ENCODE measurements at regions not wholly inside any gene's neighbourhood (a gene's known extent, or its start where the extent isn't known, plus 50 kb on each side); places are given as distances from the start of the nearest gene placed in this dataset.

DNA sequence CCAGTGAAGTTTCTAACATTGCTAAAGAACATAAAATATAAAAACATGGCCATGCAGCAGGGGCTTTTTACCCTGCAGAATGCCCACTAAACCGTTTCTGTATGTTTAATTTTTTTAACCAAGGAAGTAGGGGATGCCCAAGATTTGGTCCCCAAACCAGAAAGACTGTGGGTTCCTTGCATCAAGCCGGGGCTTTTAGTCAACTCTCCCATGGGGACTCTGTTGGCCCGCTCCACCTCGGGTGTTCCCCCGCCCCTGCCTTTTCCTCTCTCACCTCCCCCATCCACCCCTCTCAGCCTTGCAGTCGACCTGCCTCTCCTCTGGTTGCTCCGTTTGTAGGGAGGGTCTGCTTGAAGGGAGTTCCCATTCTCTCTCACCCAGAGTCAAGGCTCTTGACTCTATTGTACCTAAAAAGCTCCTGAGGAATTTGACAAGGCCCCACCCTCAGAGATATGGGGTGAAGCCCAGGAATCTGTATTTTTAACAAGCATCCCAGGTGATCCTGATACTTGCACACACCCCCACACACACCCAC lies 117.5 kb downstream of the TOMM20 start:
- Mint-ChIP-seq H3K4me1 (peaks cover 15% of the 10 kb centered on the region), H3K27ac (no peak overlapping the region), H3K9me3 (peaks cover 12% of the 10 kb centered on the region), H3K4me3 (no peak overlapping the region), H3K27me3 (ENCODE audit: insufficient read depth, low read depth) (peaks cover 3% of the 10 kb centered on the region), H3K36me3 (no peaks in the 10 kb centered on the region)
- no peak for TF ChIP-seq CTCF (IDR thresholded peaks at IDR 0.05)
- no peak for TF ChIP-seq EZH2 (IDR thresholded peaks at IDR 0.05)
- no peak for TF ChIP-seq EZH2phosphoT487 (IDR thresholded peaks at IDR 0.05)
- Histone ChIP-seq H2AFZ (replicated peaks) (no peak overlapping the region), H3F3A (ENCODE audit: low read depth) (no peaks in the 10 kb centered on the region), H3K4me1 (no peaks in the 10 kb centered on the region), H4K20me1 (ENCODE audit: low read depth) (no peaks in the 10 kb centered on the region), H3K4me3 (no peak overlapping the region), H3K9ac (no peak overlapping the region), H3K27me3 (no peaks in the 10 kb centered on the region), H3K4me2 (no peak overlapping the region), H3K79me2 (ENCODE audit: low read depth) (no peaks in the 10 kb centered on the region), H3K9me3 (ENCODE audit: low read depth) (no peaks in the 10 kb centered on the region), H3K27ac (no peak overlapping the region), H3K36me3 (no peaks in the 10 kb centered on the region)
- no peak for DNase-seq (ENCODE audit: low spot score)

DNA sequence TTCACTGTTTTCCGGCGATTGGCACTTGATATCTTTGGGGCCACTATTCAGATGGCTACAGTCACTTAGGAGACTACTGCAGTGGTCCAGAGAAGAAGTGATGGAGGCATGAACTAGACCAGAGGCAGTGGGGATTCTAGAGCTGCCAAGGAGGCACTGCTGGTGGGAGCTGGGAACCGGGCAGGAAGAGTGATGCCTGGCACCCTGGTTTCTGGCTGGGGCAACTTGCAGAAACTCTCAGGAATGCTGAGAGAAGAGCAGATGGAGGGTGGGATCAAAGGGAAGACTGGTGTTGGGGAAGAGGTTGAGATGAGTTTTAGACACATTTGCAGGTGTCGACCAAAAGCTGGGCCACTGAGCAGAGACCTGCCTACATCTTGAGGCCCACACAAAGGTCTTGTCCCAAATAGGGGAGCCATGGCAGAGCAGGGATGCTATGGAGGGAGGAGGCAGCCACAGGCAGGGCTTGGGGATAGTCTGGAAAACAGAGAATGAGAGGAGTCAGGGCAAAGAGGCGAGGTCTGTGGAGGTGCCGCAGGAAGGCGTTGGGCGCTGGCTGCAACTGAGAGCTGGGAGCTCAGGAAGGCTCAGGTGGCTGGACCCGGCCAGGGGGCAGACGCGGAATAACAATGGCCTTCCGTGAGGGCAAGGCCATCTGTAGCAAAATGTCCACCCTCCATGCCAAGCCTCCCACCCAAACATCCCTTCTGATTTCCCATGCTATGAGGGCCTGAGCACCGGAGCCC lies 118.9 kb downstream of the TOMM20 start:
- TF ChIP-seq EZH2 (IDR thresholded peaks at IDR 0.05) (no peak), EZH2phosphoT487 (IDR thresholded peaks at IDR 0.05) (no peak), CTCF (IDR thresholded peaks at IDR 0.05) (no peak)
- Histone ChIP-seq H3K79me2 (ENCODE audit: low read depth) (no peaks in the 10 kb centered on the region), H3F3A (ENCODE audit: low read depth) (no peaks in the 10 kb centered on the region), H3K9me3 (ENCODE audit: low read depth) (no peaks in the 10 kb centered on the region), H3K27ac (no peak overlapping the region), H3K4me1 (no peaks in the 10 kb centered on the region), H2AFZ (replicated peaks) (no peak overlapping the region), H3K36me3 (no peaks in the 10 kb centered on the region), H4K20me1 (ENCODE audit: low read depth) (no peaks in the 10 kb centered on the region), H3K9ac (no peak overlapping the region), H3K4me2 (no peak overlapping the region), H3K27me3 (no peaks in the 10 kb centered on the region), H3K4me3 (no peak overlapping the region)
- Mint-ChIP-seq H3K27ac (no peak overlapping the region), H3K36me3 (no peaks in the 10 kb centered on the region), H3K9me3 (peaks cover 12% of the 10 kb centered on the region), H3K4me3 (no peak overlapping the region), H3K27me3 (ENCODE audit: insufficient read depth, low read depth) (peaks cover 3% of the 10 kb centered on the region), H3K4me1 (peaks cover 10% of the 10 kb centered on the region)
- DNase-seq (ENCODE audit: low spot score) = no peak

DNA sequence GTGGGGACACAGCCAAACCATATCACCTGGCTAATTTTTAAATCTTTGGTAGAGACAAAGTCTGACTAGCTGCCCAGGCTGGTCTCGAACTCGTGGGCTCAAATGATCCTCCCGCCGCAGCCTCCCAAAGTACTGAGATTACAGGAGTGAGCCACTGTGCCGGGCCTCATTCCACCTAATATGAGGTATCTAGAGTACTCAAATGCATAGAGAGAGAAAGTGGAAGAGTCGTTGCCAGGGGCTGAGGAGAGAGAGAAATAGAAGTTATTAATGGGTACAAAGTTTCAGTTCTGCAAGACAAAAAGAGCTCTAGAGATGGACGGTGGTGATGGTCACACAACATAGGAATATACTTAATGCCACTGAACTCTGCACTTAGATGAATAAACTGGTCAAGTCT lies 119.6 kb downstream of the TOMM20 start:
- no peak overlapping the region for H3K27ac ChIP-seq
- DNase-seq (ENCODE audit: low spot score) = no peak
- H3K9ac ChIP-seq = no peak overlapping the region
- TF ChIP-seq EZH2 (IDR thresholded peaks at IDR 0.05) (no peak), CTCF (IDR thresholded peaks at IDR 0.05) (no peak), EZH2phosphoT487 (IDR thresholded peaks at IDR 0.05) (no peak)
- H3K4me1 ChIP-seq = no peaks in the 10 kb centered on the region
- H3K4me1 Mint-ChIP-seq = peaks cover 10% of the 10 kb centered on the region
- H3K27ac Mint-ChIP-seq = no peak overlapping the region
- H3K4me3 Mint-ChIP-seq = no peak overlapping the region
- no peak overlapping the region for H3K4me2 ChIP-seq
- no peak overlapping the region for H2AFZ ChIP-seq (replicated peaks)
- peaks cover 3% of the 10 kb centered on the region for H3K27me3 Mint-ChIP-seq (ENCODE audit: insufficient read depth, low read depth)
- no peak overlapping the region for H3K4me3 ChIP-seq
- no peaks in the 10 kb centered on the region for H4K20me1 ChIP-seq (ENCODE audit: low read depth)
- no peaks in the 10 kb centered on the region for H3K36me3 Mint-ChIP-seq
- no peaks in the 10 kb centered on the region for H3F3A ChIP-seq (ENCODE audit: low read depth)
- no peaks in the 10 kb centered on the region for H3K9me3 ChIP-seq (ENCODE audit: low read depth)
- no peaks in the 10 kb centered on the region for H3K79me2 ChIP-seq (ENCODE audit: low read depth)
- no peaks in the 10 kb centered on the region for H3K36me3 ChIP-seq
- peaks cover 12% of the 10 kb centered on the region for H3K9me3 Mint-ChIP-seq
- no peaks in the 10 kb centered on the region for H3K27me3 ChIP-seq

Data from neural progenitor cell (in vitro differentiated cells).